SK-N-MC (cell line): ENCODE measurements at regions not wholly inside any gene's neighbourhood (a gene's known extent, or its start where the extent isn't known, plus 50 kb on each side); places are given as distances from the start of the nearest gene placed in this dataset.
A peak's percentile ranks its signal among the peaks of the same experiment; 100 is the strongest.

Experiments
- DNase-seq: peaks from one replicate; pipeline ENCODE4 v3.0.0-alpha.2; 2011; ENCODE audit warnings: low read depth, low spot score
- H3K27ac ChIP-seq: fragments of 200-600 bp; sonication (generic); 2 replicates; pipeline ENCODE4 v1.5.1; 2016; ENCODE audit warnings: mixed run types
- H3K36me3 ChIP-seq: fragments of 200-600 bp; sonication (generic); 2 replicates; pipeline ENCODE4 v1.6.1; 2017; ENCODE audit warnings: antibody characterized with exemption, low read length, mixed read lengths; ENCODE audit not compliant: insufficient read depth
- H3K4me3 ChIP-seq: fragments of 200-600 bp; sonication (generic); 2 replicates; pipeline ENCODE4 v1.5.1; 2016
- H3K9ac ChIP-seq: fragments of 200-600 bp; sonication (generic); 2 replicates; pipeline ENCODE4 v1.8.0; 2017; ENCODE audit warnings: mixed run types, mixed read lengths; ENCODE audit not compliant: insufficient read length
- H3K9me3 ChIP-seq: fragments of 200-600 bp; sonication (generic); 2 replicates; pipeline ENCODE4 v1.6.1; 2017; ENCODE audit warnings: low read depth, mild to moderate bottlenecking, antibody characterized with exemption, low read length, moderate library complexity, mixed read lengths
- EZH2 ChIP-seq: fragments of 200-600 bp; sonication (generic); IDR thresholded peaks from one replicate; pipeline ENCODE4 v1.6.1; 2017; ENCODE audit warnings: antibody characterized with exemption
- FOXP2 ChIP-seq: optimal IDR thresholded peaks from 2 replicates; pipeline ENCODE3; 2011; ENCODE audit warnings: mild to moderate bottlenecking, moderate library complexity; ENCODE audit not compliant: insufficient read depth; ENCODE audit errors: extremely low read length, control extremely low read depth
- POLR2AphosphoS5 ChIP-seq: IDR thresholded peaks from 2 replicates; pipeline ENCODE4 v1.6.1; 2012; ENCODE audit warnings: mild to moderate bottlenecking, low read depth, low read length, borderline replicate concordance

- H3K36me3 ChIP-seq, result peaks cover 4% of the 10 kb centered on the region; the same call in 1 of the 2 replicates
- peak overlapping the region; percentile 91 for H3K9ac ChIP-seq
- H3K27ac ChIP-seq, result peak overlapping the region; percentile 97
- H3K4me3 ChIP-seq, result peak overlapping the region; percentile 85
- H3K9me3 ChIP-seq, result no peaks in the 10 kb centered on the region
- TF ChIP-seq POLR2AphosphoS5, result peak; percentile 84
- TF ChIP-seq FOXP2, result no peak
- no peak for TF ChIP-seq EZH2
- DNase-seq, result peak; percentile 100
Observed at GRCh38 chr6:27132532-27133280, 114.8 kb upstream of the PRSS16 start.

- peaks cover 4% of the 10 kb centered on the region; the same call in 1 of the 2 replicates for H3K36me3 ChIP-seq
- TF ChIP-seq EZH2, result no peak
- no peak for TF ChIP-seq FOXP2
- no peak; the same call in 1 of the 2 replicates for TF ChIP-seq POLR2AphosphoS5
- H3K9me3 ChIP-seq, result no peaks in the 10 kb centered on the region
- peak overlapping the region; percentile 91 for H3K9ac ChIP-seq
- peak overlapping the region; percentile 96 for H3K27ac ChIP-seq
- no peak for DNase-seq
- H3K4me3 ChIP-seq, result peak overlapping the region; percentile 85
Observed at GRCh38 chr6:27133281-27134227, 113.9 kb upstream of the PRSS16 start.

- no peak for DNase-seq
- no peak for TF ChIP-seq FOXP2
- TF ChIP-seq POLR2AphosphoS5, result no peak
- no peak for TF ChIP-seq EZH2
- no peak overlapping the region for H3K4me3 ChIP-seq
- H3K27ac ChIP-seq, result peak overlapping the region; percentile 0; the same call in 1 of the 2 replicates
- H3K9ac ChIP-seq, result no peak overlapping the region
- no peaks in the 10 kb centered on the region for H3K9me3 ChIP-seq
- peaks cover 4% of the 10 kb centered on the region; the same call in 1 of the 2 replicates for H3K36me3 ChIP-seq
Observed at GRCh38 chr6:27135087-27135657, 112.3 kb upstream of the PRSS16 start.

GRCh38 chr6:27136077-27136644 is 111.3 kb upstream of the PRSS16 start:
- H3K9ac ChIP-seq, result no peak overlapping the region
- H3K27ac ChIP-seq, result 0 out of 2 replicates have a peak overlapping the region, but pooled peaks have one; percentile 3
- H3K4me3 ChIP-seq, result no peak overlapping the region
- H3K9me3 ChIP-seq, result no peaks in the 10 kb centered on the region
- H3K36me3 ChIP-seq, result peaks cover 4% of the 10 kb centered on the region; the same call in 1 of the 2 replicates
- TF ChIP-seq EZH2, result no peak
- no peak for TF ChIP-seq FOXP2
- TF ChIP-seq POLR2AphosphoS5, result no peak
- no peak for DNase-seq

GRCh38 chr6:27136978-27137814 is 110.3 kb upstream of the PRSS16 start:
- no peak for TF ChIP-seq POLR2AphosphoS5
- TF ChIP-seq EZH2, result no peak
- TF ChIP-seq FOXP2, result no peak
- no peak for DNase-seq
- H3K9ac ChIP-seq, result no peak overlapping the region

GRCh38 chr6:27138406-27138805 is 109.1 kb upstream of the PRSS16 start:
- H3K36me3 ChIP-seq, result peaks cover 4% of the 10 kb centered on the region; the same call in 1 of the 2 replicates
- TF ChIP-seq EZH2, result no peak
- no peak for TF ChIP-seq FOXP2
- no peak for TF ChIP-seq POLR2AphosphoS5
- H3K27ac ChIP-seq, result no peak overlapping the region
- no peak for DNase-seq
- H3K4me3 ChIP-seq, result no peak overlapping the region
- H3K9me3 ChIP-seq, result no peaks in the 10 kb centered on the region
- H3K9ac ChIP-seq, result no peak overlapping the region

More at GRCh38 chr6:27136978-27137814, 110.3 kb upstream of the PRSS16 start:
- no peak overlapping the region for H3K27ac ChIP-seq
- peaks cover 4% of the 10 kb centered on the region; the same call in 1 of the 2 replicates for H3K36me3 ChIP-seq
- H3K9me3 ChIP-seq, result no peaks in the 10 kb centered on the region
- H3K4me3 ChIP-seq, result no peak overlapping the region
